ENCODE measurements at regions not wholly inside any gene's neighbourhood (a gene's known extent, or its start where the extent isn't known, plus 50 kb on each side); places are given as distances from the start of the nearest gene placed in this dataset.

GRCh38 chr14:76599141-76599540 lies 162.1 kb upstream of the VASH1 start:
- TF ChIP-seq CTCF (IDR thresholded peaks at IDR 0.05) = no peak
- TF ChIP-seq POLR2AphosphoS5 (IDR thresholded peaks at IDR 0.05) = no peak
- TF ChIP-seq POLR2A (IDR thresholded peaks at IDR 0.05) = no peak

Data from breast epithelium (tissue), 3 donors.